Thyroid gland (tissue), 4 donors: ENCODE measurements at regions not wholly inside any gene's neighbourhood (a gene's known extent, or its start where the extent isn't known, plus 50 kb on each side); places are given as distances from the start of the nearest gene placed in this dataset.

Experiments used
- DNase-seq, 2 donors: peaks; one replicate each; pipeline ENCODE4 v3.0.0-alpha.2; 2019
- H3K27ac ChIP-seq, 3 donors: fragments of 200-600 bp; sonication (generic); 1 replicate in 2 of 3; 2 replicates in 1 of 3; pipeline ENCODE4 v1.5.1; 2016 to 2019; ENCODE audit warnings: mild to moderate bottlenecking in 1 of 3, moderate library complexity in 1 of 3
- H3K27me3 ChIP-seq: fragments of 200-600 bp; sonication (generic); one replicate; pipeline ENCODE4 v1.5.1; 2019
- H3K36me3 ChIP-seq, 2 donors: fragments of 200-600 bp; sonication (generic); one replicate each; pipeline ENCODE4 v1.5.1; 2016 to 2019
- H3K4me1 ChIP-seq, 2 donors: fragments of 200-600 bp; sonication (generic); one replicate each; pipeline ENCODE4 v1.5.1; 2017 to 2019
- H3K4me3 ChIP-seq, 3 donors: fragments of 200-600 bp; sonication (generic); replicated peaks in 1 of 3; 1 replicate in 2 of 3; 2 replicates in 1 of 3; pipeline ENCODE4 v1.5.1; 2016; ENCODE audit warnings: mild to moderate bottlenecking in 1 of 3
- H3K9me3 ChIP-seq: fragments of 200-600 bp; sonication (generic); one replicate; pipeline ENCODE4 v1.5.1; 2017
- POLR2A ChIP-seq, 2 donors: fragments of 450-650 bp; IDR thresholded peaks; one replicate each; pipeline ENCODE4 v1.6.1; 2017; ENCODE audit warnings: antibody characterized with exemption in 2 of 2, mild to moderate bottlenecking in 2 of 2, moderate library complexity in 1 of 2
- WGBS, 2 donors: methylation state at CpG; one replicate each; pipeline ENCODE4 v1.1.5; 2017; 5-methylcytosine and 5-hydroxymethylcytosine counted together
- intact Hi-C: fragments of 100-400 bp; cut with DNase I; formaldehyde crosslinking; loops from one replicate; pipeline ENCODE4 v1.15.1; 2023
- TF ChIP-seq, protein P1 (sequence below), 6 experiments: fragments of 200-600 bp in 3 of 6; fragments of 450-650 bp in 3 of 6; sonication (generic) in 3 of 6; IDR thresholded peaks; one replicate each; pipeline ENCODE4 v1.5.1; 2016 to 2019; ENCODE audit warnings: antibody characterized with exemption in 6 of 6, mild to moderate bottlenecking in 2 of 6, inconsistent platforms in 1 of 6, moderate library complexity in 1 of 6

GRCh38 chr14:101426466-101426865, 134.8 kb upstream of the DIO3 start:
- 89 to 93% methylated on average over 3 of the region's 3 CpGs for WGBS, 2 donors
- intact Hi-C loops, result no loop called here

GRCh38 chr14:101428409-101428808, 132.9 kb upstream of the DIO3 start:
- intact Hi-C loops, result no loop called here
- Histone ChIP-seq H3K27me3 (no peaks in the 10 kb centered on the region), H3K4me1 (no peaks in the 10 kb centered on the region), H3K27ac (no peak overlapping the region), H3K9me3 (no peaks in the 10 kb centered on the region), H3K36me3 (no peaks in the 10 kb centered on the region), H3K4me3 (no peak overlapping the region)
- TF ChIP-seq, protein P1, sequence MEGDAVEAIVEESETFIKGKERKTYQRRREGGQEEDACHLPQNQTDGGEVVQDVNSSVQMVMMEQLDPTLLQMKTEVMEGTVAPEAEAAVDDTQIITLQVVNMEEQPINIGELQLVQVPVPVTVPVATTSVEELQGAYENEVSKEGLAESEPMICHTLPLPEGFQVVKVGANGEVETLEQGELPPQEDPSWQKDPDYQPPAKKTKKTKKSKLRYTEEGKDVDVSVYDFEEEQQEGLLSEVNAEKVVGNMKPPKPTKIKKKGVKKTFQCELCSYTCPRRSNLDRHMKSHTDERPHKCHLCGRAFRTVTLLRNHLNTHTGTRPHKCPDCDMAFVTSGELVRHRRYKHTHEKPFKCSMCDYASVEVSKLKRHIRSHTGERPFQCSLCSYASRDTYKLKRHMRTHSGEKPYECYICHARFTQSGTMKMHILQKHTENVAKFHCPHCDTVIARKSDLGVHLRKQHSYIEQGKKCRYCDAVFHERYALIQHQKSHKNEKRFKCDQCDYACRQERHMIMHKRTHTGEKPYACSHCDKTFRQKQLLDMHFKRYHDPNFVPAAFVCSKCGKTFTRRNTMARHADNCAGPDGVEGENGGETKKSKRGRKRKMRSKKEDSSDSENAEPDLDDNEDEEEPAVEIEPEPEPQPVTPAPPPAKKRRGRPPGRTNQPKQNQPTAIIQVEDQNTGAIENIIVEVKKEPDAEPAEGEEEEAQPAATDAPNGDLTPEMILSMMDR (IDR thresholded peaks at IDR 0.05), result no peak
- no peak for TF ChIP-seq POLR2A (IDR thresholded peaks at IDR 0.05)
- WGBS, 2 donors, result 97 to 100% methylated on average over 1 of the region's 1 CpG
- no peak for DNase-seq

More at GRCh38 chr14:101426466-101426865, 134.8 kb upstream of the DIO3 start:
- no peaks in the 10 kb centered on the region for H3K9me3 ChIP-seq
- H3K27ac ChIP-seq, result no peak overlapping the region
- TF ChIP-seq POLR2A (IDR thresholded peaks at IDR 0.05), result no peak
- TF ChIP-seq, protein P1 (IDR thresholded peaks at IDR 0.05), result no peak
- no peaks in the 10 kb centered on the region for H3K4me1 ChIP-seq
- H3K27me3 ChIP-seq, result no peaks in the 10 kb centered on the region
- no peak for DNase-seq
- no peak overlapping the region for H3K4me3 ChIP-seq
- no peaks in the 10 kb centered on the region for H3K36me3 ChIP-seq

GRCh38 chr14:101435546-101435945, 125.7 kb upstream of the DIO3 start:
- TF ChIP-seq, protein P1 (IDR thresholded peaks at IDR 0.05), result no peak
- no peak for TF ChIP-seq POLR2A (IDR thresholded peaks at IDR 0.05)
- H3K36me3 ChIP-seq, result no peaks in the 10 kb centered on the region
- H3K4me1 ChIP-seq, result no peaks in the 10 kb centered on the region
- no peak overlapping the region for H3K27ac ChIP-seq
- 93 to 95% methylated on average over 8 of the region's 8 CpGs for WGBS, 2 donors
- H3K9me3 ChIP-seq, result no peaks in the 10 kb centered on the region
- no peaks in the 10 kb centered on the region for H3K27me3 ChIP-seq
- DNase-seq, result no peak
- intact Hi-C loops, result no loop called here
- no peak overlapping the region for H3K4me3 ChIP-seq

- H3K9me3 ChIP-seq, result no peaks in the 10 kb centered on the region
- WGBS, 2 donors, result 48 to 63% methylated on average over 3 of the region's 3 CpGs
- intact Hi-C loops, result no loop called here
- TF ChIP-seq POLR2A (IDR thresholded peaks at IDR 0.05), result no peak
- TF ChIP-seq, protein P1 (IDR thresholded peaks at IDR 0.05), result no peak
- no peaks in the 10 kb centered on the region for H3K36me3 ChIP-seq
- H3K27me3 ChIP-seq, result no peaks in the 10 kb centered on the region
- DNase-seq, result no peak
- no peaks in the 10 kb centered on the region for H3K4me1 ChIP-seq
- no peak overlapping the region for H3K27ac ChIP-seq
- H3K4me3 ChIP-seq, result no peak overlapping the region
Observed at GRCh38 chr14:101439023-101439422, 122.3 kb upstream of the DIO3 start.

GRCh38 chr14:101440496-101440895, 120.8 kb upstream of the DIO3 start:
- Histone ChIP-seq H3K4me1 (no peaks in the 10 kb centered on the region), H3K4me3 (no peak overlapping the region), H3K9me3 (no peaks in the 10 kb centered on the region), H3K27me3 (no peaks in the 10 kb centered on the region), H3K36me3 (no peaks in the 10 kb centered on the region), H3K27ac (no peak overlapping the region)
- no peak for TF ChIP-seq POLR2A (IDR thresholded peaks at IDR 0.05)
- TF ChIP-seq, protein P1 (IDR thresholded peaks at IDR 0.05), result no peak
- DNase-seq, result no peak
- intact Hi-C loops, result no loop called here
- WGBS, 2 donors, result 81 to 91% methylated on average over 6 of the region's 6 CpGs
